HG03066 (cell line): ENCODE measurements at regions not wholly inside any gene's neighbourhood (a gene's known extent, or its start where the extent isn't known, plus 50 kb on each side); places are given as distances from the start of the nearest gene placed in this dataset.
"Not testable (repeated sequence)": the region's sequence is repeated elsewhere in the genome, so short reads cannot be mapped to it uniquely, and the experiment has no call there.

Source experiments
- ATAC-seq: cut with Tn5 transposase; IDR thresholded peaks from one replicate; pipeline ENCODE4 v1.9.1; 2021; ENCODE audit warnings: low read depth; ENCODE audit not compliant: unreplicated experiment

DNA sequence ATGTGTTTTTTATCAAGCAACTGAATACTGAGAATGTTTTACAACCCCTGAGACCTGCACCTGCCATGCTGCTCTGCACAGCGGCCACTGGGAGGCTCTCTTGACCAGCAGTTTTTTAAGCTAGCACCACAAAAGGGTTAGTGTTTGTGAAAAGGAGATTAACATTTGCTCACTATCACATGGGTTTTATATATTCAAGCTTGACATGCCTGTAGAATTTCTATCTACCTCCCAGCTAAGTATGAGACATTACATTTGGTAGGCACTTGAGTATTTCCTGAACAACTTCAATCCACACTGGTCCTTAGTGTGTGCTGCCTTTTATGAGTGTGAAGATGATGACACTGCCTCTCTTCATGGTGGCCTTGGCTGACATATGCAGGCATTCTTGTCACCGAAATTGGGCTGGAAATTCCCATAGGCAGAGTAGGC lies 1238.9 kb downstream of the UQCRFS1 start:
- no peak for ATAC-seq

DNA sequence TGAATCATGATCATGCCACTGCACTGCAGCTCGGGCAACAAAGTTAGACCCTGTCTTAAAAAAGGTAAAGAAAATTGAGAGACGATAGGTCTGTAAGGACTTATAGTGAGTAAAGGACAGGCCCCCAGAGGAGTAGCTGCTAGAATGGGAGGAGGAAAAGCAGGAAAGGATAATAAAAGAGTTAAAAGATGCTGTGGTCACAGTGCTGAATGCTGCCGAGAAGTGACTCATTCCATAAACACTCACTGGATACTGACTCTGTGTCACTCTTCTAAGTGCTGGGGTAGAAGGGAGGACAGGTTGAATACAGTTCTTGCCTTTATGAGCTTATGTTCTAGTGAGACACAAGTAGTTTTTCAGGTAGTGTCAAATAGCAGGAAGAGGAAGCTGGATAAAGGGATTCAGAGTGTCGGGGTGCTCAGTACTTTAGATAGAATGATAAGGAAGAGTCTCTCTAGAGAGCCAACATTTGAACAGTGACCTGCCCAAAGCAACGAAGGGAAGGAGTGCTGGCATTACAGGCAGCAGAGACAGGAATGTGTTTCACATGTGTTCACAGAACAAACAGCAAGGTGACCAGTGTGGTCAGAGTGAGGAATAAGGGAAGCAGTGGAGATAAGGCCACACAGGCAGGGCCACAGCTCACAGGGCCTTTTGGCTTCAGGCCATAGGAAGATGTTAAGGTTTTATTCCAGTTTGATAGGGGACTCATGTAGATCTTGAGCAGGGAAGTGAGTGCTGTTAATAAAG lies 1240.5 kb downstream of the UQCRFS1 start:
- no peak for ATAC-seq

DNA sequence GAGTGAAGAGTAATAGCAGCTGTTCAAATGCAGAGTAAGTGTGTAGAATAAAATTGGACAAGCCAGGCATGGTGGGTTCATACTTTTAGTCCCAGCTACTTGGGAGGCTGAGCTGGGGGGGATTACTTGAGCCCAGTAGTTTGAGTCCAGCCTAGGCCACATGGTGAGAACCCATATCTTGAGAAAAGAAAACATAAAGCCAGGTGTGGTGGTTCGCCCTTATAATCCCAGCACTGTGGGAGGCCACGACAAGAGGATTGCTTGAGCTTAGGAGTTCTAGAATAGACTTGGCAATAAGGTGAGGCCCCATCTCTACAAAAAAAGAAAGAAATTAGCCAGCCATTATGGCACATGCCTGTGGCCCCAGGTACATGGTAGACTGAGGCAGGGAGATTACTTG lies 1241.1 kb downstream of the UQCRFS1 start:
- no peak for ATAC-seq

DNA sequence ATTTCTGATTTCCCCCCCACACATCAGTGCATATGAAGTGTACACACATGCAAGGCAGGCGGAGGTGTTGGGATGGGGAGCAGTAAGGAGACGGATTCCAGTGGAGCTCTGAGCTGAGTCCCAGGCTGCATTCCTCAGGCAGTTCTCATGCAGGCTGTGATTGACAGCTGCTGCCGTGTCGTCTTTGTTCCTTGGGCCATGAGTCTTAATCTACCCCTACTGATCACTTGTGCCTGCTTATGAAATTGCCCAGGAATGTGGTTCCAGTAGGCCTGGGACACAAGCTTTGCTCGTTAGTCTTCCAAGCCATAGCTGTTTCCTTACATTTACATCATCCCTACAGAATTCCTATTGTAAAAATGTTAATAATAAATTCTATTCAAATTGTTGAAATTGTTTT lies 1241.9 kb downstream of the UQCRFS1 start:
- no peak for ATAC-seq

DNA sequence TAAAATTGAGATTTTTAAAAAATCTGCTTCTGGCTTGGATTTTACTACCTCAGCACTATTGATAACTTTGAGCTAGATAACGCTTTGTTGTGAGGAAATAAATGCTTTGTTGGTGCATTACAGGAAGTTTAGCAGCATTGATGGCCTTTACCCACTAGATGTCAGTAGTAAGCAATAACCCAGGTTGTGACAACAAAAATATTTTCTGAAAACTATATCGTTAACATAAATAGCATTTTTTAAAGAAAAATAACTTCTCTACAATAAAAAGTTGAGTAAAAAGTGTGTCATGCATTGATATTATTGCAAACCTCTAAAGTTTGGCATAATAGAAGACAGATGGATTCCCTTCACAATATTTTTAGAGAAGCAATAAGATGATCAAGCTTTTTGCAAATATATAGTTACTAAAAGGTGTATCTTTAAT lies 1246.5 kb downstream of the UQCRFS1 start:
- no peak for ATAC-seq

DNA sequence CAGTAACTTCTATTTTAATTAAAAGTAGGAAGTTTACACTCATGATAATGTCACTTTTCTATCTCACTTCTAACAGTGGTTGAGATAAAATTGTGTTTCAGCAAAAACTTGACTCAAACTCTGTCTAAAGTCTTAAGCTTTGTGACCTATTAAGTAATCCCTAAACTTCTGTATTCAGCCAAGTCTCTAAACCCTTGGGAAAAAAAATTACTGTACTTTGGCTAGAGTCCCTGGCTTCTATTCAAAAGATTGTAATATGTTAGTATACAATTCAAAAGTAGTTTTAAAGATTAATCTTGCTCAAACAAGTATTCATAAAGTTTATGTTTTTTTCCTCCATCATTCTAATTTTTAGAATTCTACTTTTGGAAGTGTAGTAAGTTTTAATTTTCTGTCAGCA lies 1248.8 kb downstream of the UQCRFS1 start:
- ATAC-seq, result no peak

DNA sequence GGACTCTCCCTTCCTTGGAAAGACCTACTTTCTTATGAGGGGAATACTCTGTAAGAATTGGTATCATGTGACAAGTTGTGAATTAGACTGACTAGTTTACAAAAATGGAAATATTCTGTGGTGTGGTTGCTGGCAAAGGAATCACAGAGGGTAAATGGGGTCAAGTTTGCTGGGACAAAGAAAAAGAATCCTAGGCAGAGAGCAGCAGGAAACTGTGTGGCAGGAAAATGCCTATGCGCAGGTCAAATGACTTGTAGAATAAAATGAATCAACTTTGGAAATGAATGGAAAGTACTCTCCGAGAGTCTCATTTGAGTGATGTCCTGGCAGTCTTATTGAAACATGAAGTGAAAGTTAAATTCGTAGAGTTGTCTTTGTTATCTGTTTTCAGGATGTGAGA lies 1250.7 kb downstream of the UQCRFS1 start:
- no peak for ATAC-seq

DNA sequence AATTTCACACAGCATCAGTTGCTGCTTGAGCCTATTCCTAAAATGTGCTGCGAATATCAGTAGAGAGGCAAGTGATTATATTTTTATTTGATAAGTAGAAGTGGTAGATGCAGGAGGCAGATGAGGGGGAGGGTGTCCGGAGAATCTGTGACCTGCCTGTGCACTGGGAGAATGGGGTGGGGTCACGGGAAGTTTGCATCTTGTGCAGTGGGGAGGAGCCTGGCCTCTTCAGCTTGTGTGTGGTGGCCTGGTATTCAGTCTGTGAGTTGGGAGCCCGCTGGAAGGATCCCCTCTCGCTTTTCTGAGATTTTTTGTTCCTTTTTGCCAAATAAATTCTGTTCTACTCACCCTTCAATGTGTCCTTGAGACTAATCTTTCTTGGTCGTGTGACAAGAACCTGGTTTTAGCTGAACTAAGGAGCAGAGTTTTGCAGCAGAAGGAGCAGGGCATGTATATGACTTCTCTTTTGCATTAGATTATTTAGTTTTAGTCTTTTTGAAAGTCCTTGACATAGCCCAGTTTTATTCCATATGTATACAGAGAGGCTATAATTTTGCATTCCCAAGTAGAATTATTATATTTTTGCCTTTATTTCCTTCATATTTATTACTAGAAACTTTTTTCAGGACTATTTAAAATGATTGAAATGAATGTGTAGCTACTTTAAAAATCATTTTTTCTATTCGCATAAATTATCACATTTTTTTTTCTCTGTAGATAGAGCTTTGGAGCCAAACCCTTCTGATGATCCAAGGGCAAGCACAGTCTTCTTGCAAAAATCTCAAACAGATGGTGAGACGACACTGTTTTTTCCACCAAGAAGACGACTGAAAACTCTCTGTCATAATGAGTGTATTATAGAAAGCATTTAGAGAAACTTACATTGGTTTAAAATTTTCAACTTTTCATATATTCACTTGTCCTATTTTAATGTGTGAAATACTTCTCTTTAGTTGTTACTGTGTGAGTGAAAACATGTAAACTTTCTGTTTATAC lies 1257.2 kb downstream of the UQCRFS1 start:
- ATAC-seq, result no peak

DNA sequence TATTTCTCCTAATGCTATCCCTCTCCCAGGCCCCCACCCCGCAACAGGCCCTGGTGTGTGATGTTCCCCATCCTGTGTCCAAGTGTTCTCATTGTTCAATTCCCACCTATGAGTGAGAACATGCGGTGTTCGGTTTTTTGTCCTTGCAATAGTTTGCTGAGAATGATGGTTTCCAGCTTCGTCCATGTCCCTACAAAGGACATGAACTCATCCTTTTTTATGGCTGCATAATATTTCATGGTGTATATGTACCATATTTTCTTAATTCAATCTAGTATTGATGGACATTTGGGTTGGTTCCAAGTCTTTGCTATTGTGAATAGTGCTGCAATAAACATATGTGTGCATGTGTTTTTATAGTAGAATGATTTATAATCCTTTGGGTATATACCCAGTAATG lies 1270.3 kb downstream of the UQCRFS1 start:
- not testable (repeated sequence) for ATAC-seq

DNA sequence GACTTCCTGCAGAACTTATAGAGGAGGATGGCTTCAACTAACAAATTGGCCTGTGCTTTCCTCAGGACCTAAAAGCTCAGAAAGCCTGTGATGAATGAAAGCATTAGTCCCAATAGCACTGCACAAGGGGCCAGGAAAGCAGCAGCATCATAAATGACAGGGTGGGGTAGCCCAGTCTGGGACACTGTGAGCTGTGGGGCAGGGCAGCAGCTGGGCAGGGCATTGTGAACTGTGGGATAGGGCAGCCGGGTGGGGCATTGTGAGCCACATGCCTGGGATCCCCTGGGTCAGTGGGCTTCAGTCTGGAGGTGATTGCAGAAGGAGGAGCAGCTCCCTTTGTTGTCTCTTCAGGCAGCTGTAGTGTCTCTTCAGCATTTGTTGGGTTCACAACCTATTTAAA lies 1276.8 kb downstream of the UQCRFS1 start:
- ATAC-seq, result no peak

DNA sequence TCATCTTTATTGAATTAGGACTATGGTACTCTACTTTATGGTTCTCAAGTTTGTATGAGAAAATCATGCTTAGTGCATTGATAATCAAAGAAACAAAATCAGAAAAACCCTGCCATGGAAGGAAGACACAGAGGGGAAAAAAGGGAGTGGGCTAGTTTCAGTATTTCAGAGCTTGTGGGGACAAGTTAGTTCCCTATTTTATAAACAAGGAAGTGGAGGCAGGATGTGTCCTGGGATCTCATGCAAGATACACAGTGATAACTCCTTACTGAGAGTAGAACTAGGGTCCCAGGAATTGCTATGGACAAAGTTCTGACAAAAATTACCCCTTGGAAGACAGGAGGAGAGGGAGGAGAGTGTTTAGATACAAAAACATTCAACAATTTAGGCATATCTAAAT lies 1277.3 kb downstream of the UQCRFS1 start:
- ATAC-seq, result no peak

DNA sequence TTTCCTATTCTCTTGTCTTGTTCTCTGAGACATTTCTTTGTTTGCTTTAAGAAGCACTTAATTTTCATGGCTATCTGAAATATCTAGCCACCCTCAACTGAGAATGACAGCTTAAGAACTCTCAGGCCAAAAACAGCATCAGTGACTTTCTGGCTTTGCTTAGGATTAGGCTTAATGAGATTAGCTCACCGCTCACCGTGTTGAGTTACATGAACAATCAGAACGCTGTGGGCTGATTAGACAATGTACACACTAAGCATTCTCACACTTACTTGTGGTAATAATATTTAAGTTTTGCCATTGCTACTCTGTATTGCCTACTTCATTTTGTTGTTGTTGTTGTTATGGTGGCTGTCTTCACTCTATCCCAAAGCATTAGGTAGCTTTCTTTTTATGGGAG lies 1283.6 kb downstream of the UQCRFS1 start:
- ATAC-seq, result no peak

DNA sequence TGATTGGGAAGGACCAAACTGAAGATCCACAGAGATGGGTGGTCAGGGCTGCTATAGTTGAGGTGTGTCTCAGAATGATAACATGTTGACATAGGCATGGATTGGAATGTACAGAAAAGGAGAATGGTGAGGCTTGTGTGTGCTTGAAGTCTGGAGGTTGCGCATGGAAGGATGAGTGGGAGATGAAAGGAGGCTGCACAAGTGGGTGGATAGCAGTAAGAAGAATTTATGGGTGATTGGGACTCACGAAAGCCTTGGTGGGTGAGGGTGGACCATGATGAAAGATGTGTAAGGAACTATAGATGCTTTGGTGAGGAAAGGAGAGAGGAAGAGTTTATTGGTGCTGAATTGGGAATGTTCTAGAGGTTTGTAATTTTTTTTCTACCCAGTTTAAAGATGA lies 1287.7 kb downstream of the UQCRFS1 start:
- ATAC-seq, result no peak

DNA sequence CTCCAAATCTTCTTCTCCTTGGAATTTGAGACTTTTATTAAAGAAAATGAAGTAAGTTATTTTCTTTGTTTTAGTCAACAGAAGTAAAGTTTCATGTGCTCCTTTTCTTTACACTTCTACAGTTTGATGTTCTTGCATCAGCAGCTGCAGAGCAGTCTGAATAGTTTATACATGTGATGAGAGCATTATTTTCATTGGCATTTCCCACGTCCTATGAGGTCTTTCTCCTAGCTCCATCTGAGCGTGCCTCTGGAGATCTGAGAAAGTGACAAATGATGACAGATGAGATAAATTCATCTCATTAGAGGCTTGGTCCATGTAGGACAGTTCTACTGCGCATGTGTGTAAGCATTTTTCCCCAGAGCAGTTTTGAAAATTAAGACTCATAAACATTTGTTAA lies 1290.0 kb downstream of the UQCRFS1 start:
- no peak for ATAC-seq

DNA sequence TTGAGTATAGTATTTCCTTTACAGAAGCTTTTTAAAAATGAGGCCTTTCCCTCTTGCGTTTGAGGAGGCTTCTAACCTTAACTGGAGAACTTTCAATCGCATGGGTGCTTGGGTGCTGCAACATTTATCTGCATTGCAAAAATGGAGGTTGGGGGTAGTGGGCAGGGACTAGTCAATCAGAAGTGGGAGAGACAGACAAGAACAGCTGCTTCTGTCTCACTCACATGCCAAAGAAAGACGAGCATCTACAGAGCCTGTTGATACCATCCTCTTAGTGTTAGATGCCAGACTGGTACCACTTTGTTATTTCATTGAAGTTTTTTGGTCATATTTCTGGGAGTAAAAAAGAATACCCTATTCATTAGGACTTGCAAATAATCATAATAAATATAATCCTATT lies 1292.2 kb downstream of the UQCRFS1 start:
- no peak for ATAC-seq

DNA sequence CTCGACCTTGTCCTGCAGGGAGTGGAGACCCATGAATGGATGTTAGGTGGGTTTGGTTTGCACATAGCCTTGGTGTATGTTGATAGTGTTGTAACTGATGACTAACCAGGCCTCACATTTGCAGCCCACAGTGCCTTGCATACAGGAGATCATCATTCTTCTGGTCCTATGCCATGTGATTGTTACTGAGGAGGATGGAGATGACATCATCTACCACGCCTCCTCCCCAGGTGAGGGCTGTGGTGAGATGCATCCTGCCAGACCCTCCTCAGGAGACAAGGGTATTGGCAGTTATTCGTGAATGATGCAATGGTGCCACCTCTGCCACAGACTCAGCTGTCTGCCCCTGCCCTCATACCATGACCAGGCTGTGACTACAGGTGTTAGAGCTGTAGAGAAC lies 1294.1 kb downstream of the UQCRFS1 start:
- ATAC-seq, result no peak

DNA sequence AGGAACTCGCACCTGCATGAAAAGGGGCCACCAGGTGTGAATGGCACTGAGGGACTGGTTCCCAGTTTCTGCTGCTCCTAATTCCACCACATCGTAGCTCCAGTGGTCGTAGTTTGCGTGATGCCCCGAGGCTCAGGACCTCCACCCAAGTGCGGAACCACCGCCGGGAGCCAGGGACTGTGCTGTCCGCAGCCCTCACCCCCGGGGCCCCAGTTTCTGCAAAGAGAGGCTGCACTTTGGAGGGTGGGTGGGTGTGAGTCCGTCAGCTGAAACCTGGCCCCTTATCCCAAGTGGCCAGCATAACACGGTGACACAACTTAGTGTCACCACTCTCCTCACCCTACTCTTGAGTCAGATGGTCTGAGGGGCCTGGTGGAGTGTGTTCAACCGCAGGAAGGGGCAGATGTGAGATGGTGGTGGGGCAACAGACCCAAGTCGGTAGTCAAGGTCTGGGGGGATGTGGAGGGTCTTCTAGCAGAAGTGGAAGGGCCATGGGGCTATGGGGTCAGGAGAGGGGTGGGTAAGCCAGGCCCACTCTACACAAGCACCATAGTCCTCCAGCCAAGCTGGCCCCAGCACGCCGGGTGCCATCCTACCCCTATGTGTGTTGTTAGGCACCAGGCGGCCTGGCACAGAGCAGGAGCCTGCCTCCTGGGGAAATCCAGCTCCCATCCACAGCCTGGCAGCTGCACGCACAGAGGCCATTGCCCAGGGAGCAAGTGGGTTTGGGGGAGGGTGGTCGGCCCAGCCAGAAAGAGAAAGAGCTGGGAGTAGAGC lies 1301.6 kb downstream of the UQCRFS1 start:
- no peak for ATAC-seq

DNA sequence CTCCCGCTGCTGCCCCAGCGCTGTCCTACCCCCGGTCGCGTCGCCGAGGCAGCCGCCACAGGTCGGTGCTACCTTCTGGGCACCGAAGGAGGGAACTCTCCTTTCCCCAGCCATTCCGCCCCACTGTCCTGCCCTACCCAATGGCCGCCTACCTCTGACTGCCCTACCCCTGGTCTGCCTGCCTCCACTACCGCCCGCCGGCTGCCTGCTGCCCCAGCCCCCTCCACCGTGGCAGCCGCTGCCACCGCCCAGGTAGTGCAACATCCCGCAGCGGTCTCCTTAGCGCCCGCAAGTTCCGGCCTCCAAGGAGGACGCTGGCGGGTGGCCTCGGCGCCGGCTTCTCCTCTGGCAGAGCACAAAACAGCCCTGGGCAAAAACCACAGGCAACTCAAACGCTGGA lies 1303.1 kb downstream of the UQCRFS1 start:
- no peak for ATAC-seq

DNA sequence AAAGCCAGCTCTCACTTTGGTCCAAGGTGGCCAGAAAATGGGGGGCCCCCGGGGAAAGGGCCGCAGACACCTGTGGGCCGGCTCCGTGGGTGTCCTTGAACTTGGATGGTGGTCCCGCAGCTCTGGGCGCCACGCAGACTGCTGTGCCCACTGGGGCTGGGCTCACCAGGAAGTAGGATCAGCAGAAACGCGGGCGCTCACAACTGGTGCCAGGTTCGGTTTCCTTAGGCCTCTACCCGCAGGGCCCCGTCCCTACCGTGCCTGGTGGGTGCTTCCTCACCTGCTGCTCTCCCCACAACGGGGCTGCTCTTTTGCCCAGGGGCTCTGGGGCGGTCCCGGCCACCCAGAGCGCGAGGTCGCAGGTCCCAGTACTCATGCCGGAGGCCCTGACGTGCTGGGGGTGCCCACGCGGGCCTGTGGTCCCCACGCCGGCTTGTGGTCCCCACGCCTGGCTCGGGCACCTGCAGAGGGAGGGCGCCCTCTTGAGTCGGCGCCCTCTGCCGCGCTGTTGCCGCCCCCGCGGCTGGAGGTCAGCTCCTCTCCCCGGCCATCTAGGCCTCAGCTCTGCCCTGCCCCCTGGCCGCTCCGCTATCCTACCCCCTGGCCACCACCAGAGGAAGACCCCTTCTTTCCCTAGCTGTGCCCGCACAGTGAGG lies 1303.6 kb downstream of the UQCRFS1 start:
- ATAC-seq, result no peak

DNA sequence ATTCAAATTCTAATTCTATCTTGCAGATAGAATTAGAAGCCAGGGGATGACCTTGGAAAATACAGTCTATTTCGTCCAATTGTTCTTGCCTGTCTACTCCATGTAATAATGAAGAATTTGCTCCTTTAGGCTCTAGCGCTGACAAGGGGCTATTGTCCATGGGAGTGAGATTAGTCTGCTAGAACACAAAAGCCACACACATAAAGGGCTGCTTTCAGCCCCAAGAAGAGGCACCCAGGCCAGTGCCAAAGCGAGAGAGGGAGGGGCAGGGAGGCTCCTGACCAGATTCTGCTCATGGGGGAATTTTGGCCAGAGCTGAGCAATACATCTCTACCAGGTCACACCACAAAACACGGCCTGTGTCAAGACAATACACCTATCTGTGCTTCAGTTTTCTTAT lies 1306.9 kb downstream of the UQCRFS1 start:
- ATAC-seq, result no peak
